GM13976 (cell line): ENCODE measurements at regions not wholly inside any gene's neighbourhood (a gene's known extent, or its start where the extent isn't known, plus 50 kb on each side); places are given as distances from the start of the nearest gene placed in this dataset.

Source experiments
- DNase-seq: peaks from one replicate; pipeline ENCODE4 v3.0.0; 2012; ENCODE audit warnings: low spot score
- CTCF ChIP-seq: IDR thresholded peaks from 2 replicates; pipeline ENCODE4 v1.5.1; 2012; ENCODE audit warnings: borderline replicate concordance, mild to moderate bottlenecking; ENCODE audit not compliant: insufficient read depth; ENCODE audit errors: extremely low read depth, missing control alignments, control extremely low read depth
- in situ Hi-C: fragments of 300-500 bp; cut with MboI; formaldehyde crosslinking; loops from one replicate; pipeline ENCODE4 v1.12.0; 2022; ENCODE audit warnings: low sequenced_read_pairs, mixed read lengths, inconsistent platforms; ENCODE audit not compliant: unreplicated experiment

GRCh38 chr2:76194031-76194775, 483.5 kb upstream of the GCFC2 start:
- TF ChIP-seq CTCF = no peak
- DNase-seq = no peak
- in situ Hi-C loops = no loop called here

GRCh38 chr2:76193089-76193488, 482.4 kb upstream of the GCFC2 start:
- no peak for TF ChIP-seq CTCF
- in situ Hi-C loops = no loop called here
- DNase-seq = no peak

- no peak for DNase-seq
- TF ChIP-seq CTCF = no peak
- in situ Hi-C loops = no loop called here
Observed at GRCh38 chr2:76188334-76189008, 477.8 kb upstream of the GCFC2 start.

GRCh38 chr2:76187415-76187814, 476.7 kb upstream of the GCFC2 start:
- TF ChIP-seq CTCF = no peak
- no peak for DNase-seq
- in situ Hi-C loops = no loop called here

- DNase-seq = no peak
- in situ Hi-C loops = no loop called here
- TF ChIP-seq CTCF = no peak
Observed at GRCh38 chr2:76180676-76181075, 470.0 kb upstream of the GCFC2 start.

- in situ Hi-C loops = no loop called here
- TF ChIP-seq CTCF = no peak
Observed at GRCh38 chr2:76178610-76179009, 467.9 kb upstream of the GCFC2 start.

More at GRCh38 chr2:76178610-76179009, 467.9 kb upstream of the GCFC2 start:
- no peak for DNase-seq
